Lung (tissue), 11 donors: ENCODE measurements at regions not wholly inside any gene's neighbourhood (a gene's known extent, or its start where the extent isn't known, plus 50 kb on each side); places are given as distances from the start of the nearest gene placed in this dataset.

Source experiments
- ATAC-seq: fragments of 200-7000 bp; cut with Tn5 transposase; one replicate; pipeline ENCODE4 v1.9.1; 2020; ENCODE audit warnings: moderate number of reproducible peaks; ENCODE audit not compliant: insufficient read depth, low FRiP score
- DNase-seq, 3 donors: peaks; one replicate each; pipeline ENCODE4 v3.0.0-alpha.2; 2013 to 2017
- H3K27ac ChIP-seq, 2 donors: one replicate each; pipeline ENCODE4 v1.5.1; 2013; ENCODE audit warnings: mild to moderate bottlenecking in 2 of 2, moderate library complexity in 2 of 2, control low read depth in 1 of 2, inconsistent platforms in 1 of 2, low read depth in 1 of 2, low read length in 1 of 2
- H3K27me3 ChIP-seq, 3 donors: one replicate each; pipeline ENCODE4 v1.5.1; 2013; ENCODE audit warnings: low read length in 2 of 3; ENCODE audit not compliant: control insufficient read depth in 3 of 3, insufficient read depth in 3 of 3
- H3K36me3 ChIP-seq, 4 donors: one replicate each; pipeline ENCODE4 v1.5.1; 2013; ENCODE audit warnings: low read length in 4 of 4, mild to moderate bottlenecking in 1 of 4, moderate library complexity in 1 of 4; ENCODE audit not compliant: control insufficient read depth in 4 of 4, insufficient read depth in 4 of 4
- H3K4me1 ChIP-seq, 5 donors: one replicate each; pipeline ENCODE4 v1.5.1; 2013; ENCODE audit warnings: low read length in 5 of 5, mild to moderate bottlenecking in 2 of 5, moderate library complexity in 1 of 5; ENCODE audit not compliant: control insufficient read depth in 5 of 5, insufficient read depth in 5 of 5
- H3K4me3 ChIP-seq: one replicate; pipeline ENCODE4 v1.5.1; 2013; ENCODE audit warnings: mild to moderate bottlenecking, control low read depth, moderate library complexity
- H3K9ac ChIP-seq, 2 donors: one replicate each; pipeline ENCODE4 v1.5.1; 2013; ENCODE audit warnings: low read length in 2 of 2, control low read depth in 1 of 2; ENCODE audit not compliant: insufficient read depth in 1 of 2
- H3K9me3 ChIP-seq, 4 donors: one replicate each; pipeline ENCODE4 v1.5.1; 2013; ENCODE audit warnings: low read length in 3 of 4, mild to moderate bottlenecking in 1 of 4, moderate library complexity in 1 of 4; ENCODE audit not compliant: control insufficient read depth in 4 of 4, insufficient read depth in 3 of 4
- WGBS, 2 donors: extraction: QIAGEN DNeasy Blood & Tissue Kit; methylation state at CpG; one replicate each; pipeline ENCODE4 v1.1.7; 2013; 5-methylcytosine and 5-hydroxymethylcytosine counted together
- TF ChIP-seq, protein P1 (sequence below): IDR thresholded peaks from 2 replicates; pipeline ENCODE4 v1.5.1; 2012; ENCODE audit warnings: mild to moderate bottlenecking; ENCODE audit errors: control extremely low read depth, extremely low read depth
- donor health status: control.
- donor health status: control.
- donor health status: Bipolar disorder and iron deficiency.
- donor health status: healthy.
- donor health status: DM: yes; HTN: yes; CAD: no.

DNA sequence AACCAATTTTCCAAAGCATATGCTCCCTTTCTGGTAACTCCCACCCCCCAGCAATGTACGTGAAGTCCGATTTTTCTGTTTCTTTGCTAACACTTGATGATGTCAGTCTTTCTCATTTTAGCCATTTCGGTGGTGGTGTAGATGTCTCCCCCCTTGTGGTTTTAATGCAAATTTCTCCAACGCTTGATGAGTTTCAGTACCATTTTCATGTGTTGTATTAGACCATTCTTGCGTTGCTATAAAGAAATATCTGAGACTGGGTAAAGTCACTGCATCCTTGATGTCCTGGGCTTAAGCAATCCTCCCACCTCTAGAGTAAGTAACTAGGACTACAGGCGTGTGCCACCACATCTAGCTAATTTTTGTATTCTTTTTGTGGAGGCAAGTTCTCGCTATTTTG is 148.4 kb upstream of the VCX3A start:
- DNase-seq: no peak

DNA sequence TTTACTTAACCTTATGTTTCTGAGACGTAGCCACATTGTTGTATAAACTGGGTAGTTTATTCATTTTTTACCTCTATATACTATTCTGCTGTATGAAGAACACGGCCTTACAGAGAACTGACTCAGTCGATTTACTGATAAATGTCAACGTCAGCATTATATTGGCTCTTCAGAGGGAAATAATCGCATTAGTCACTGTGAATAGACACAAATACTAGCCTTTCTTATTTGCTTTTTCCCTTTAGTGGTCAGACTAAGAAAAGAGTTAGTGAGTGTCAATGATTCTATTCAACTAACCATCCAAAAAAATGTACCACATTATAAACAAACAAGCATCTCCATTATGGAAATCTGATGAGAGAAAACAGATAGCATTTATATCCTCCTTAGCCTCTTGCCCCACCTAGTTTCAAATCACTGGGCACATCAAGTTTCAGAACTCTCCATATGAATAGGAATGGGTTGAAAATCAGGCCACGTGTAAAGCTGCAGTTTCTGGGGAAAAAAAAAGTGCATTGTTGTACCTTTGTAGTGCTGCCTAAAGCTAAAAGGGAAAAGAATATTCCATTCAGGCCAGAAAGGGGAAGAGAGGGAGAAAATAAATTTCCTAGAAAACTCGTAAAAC is 146.7 kb upstream of the VCX3A start:
- 82% methylated on average over 7 of the region's 7 CpGs for WGBS, 2 donors
- TF ChIP-seq, protein P1, sequence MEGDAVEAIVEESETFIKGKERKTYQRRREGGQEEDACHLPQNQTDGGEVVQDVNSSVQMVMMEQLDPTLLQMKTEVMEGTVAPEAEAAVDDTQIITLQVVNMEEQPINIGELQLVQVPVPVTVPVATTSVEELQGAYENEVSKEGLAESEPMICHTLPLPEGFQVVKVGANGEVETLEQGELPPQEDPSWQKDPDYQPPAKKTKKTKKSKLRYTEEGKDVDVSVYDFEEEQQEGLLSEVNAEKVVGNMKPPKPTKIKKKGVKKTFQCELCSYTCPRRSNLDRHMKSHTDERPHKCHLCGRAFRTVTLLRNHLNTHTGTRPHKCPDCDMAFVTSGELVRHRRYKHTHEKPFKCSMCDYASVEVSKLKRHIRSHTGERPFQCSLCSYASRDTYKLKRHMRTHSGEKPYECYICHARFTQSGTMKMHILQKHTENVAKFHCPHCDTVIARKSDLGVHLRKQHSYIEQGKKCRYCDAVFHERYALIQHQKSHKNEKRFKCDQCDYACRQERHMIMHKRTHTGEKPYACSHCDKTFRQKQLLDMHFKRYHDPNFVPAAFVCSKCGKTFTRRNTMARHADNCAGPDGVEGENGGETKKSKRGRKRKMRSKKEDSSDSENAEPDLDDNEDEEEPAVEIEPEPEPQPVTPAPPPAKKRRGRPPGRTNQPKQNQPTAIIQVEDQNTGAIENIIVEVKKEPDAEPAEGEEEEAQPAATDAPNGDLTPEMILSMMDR: no peak
- no peak overlapping the region for H3K4me3 ChIP-seq
- no peaks in the 10 kb centered on the region for H3K4me1 ChIP-seq
- ATAC-seq (no peak), DNase-seq (no peak)
- no peak overlapping the region for H3K9ac ChIP-seq
- peaks cover 0 to 14% (median 8%) of the 10 kb centered on the region in 3 donors for H3K27me3 ChIP-seq
- no peak overlapping the region for H3K27ac ChIP-seq
- no peaks in the 10 kb centered on the region for H3K9me3 ChIP-seq
- no peaks in the 10 kb centered on the region for H3K36me3 ChIP-seq

More for the DNA sequence above, 148.4 kb upstream of the VCX3A start:
- Histone ChIP-seq H3K4me3 (no peak overlapping the region), H3K4me1 (no peaks in the 10 kb centered on the region), H3K27ac (no peak overlapping the region), H3K27me3 (peaks cover 0 to 14% (median 6%) of the 10 kb centered on the region in 3 donors), H3K9ac (no peak overlapping the region), H3K9me3 (no peaks in the 10 kb centered on the region), H3K36me3 (no peaks in the 10 kb centered on the region)
- no peak for ATAC-seq
- 83 to 93% methylated on average over 7 of the region's 7 CpGs for WGBS, 2 donors
- TF ChIP-seq, protein P1: no peak

DNA sequence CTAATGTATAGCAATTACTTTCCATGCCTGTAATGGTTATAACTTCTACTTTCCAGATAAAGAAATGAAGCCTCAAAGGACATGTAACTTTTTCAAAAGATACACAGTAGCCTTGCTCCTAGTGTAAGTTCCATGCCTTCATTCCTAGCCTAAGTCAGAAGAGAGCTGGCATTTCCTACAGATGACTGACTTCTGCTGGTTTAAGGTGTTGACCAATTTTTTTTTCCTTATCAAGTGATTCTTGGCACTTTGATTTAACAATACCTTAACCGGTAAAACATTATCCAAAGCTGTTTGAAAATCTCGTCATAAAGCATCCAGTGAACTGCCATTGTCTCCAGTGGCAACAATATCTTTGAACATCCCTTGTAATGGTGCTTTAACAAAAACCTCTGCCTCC is 145.1 kb upstream of the VCX3A start:
- Histone ChIP-seq H3K36me3 (no peaks in the 10 kb centered on the region), H3K27me3 (peaks cover 0 to 7% (median 7%) of the 10 kb centered on the region in 3 donors), H3K4me1 (no peaks in the 10 kb centered on the region), H3K27ac (no peak overlapping the region), H3K4me3 (no peak overlapping the region), H3K9me3 (no peaks in the 10 kb centered on the region), H3K9ac (no peak overlapping the region)
- TF ChIP-seq, protein P1: no peak
- DNase-seq: no peak
- 77 to 90% methylated on average over 2 of the region's 2 CpGs for WGBS, 2 donors
- no peak for ATAC-seq

DNA sequence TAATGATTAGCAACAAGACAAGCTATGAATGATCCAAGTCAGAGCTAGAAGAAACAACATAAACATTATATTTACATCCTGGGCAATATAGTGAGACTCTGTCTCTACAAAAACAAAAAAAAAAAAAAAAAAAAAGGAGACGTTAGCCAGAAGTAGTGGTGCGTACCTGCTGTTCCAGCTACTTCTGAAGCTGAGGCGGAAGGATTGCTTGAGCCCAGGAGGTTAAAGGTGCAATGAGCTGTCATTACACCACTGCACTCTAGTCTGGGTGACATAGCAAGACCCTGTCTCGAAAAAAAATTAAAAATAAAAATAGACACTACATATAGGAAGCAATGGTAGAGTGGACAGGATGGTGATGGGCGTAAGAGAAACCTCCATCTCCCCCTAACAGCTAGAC is 144.6 kb upstream of the VCX3A start:
- Histone ChIP-seq H3K9me3 (no peaks in the 10 kb centered on the region), H3K27ac (no peak overlapping the region), H3K9ac (no peak overlapping the region), H3K27me3 (peaks cover 0 to 8% (median 7%) of the 10 kb centered on the region in 3 donors), H3K4me1 (no peaks in the 10 kb centered on the region), H3K4me3 (no peak overlapping the region), H3K36me3 (no peaks in the 10 kb centered on the region)
- WGBS, 2 donors: 87 to 89% methylated on average over 4 to 5 of the region's 5 CpGs
- ATAC-seq (no peak), DNase-seq (no peak)
- TF ChIP-seq, protein P1: no peak
